HEK293 (cell line): ENCODE measurements at regions not wholly inside any gene's neighbourhood (a gene's known extent, or its start where the extent isn't known, plus 50 kb on each side); places are given as distances from the start of the nearest gene placed in this dataset.

Experiments
- TCF7L2 ChIP-seq: IDR thresholded peaks from 2 replicates; pipeline ENCODE4 v1.6.1; 2011; ENCODE audit warnings: low read depth, mild to moderate bottlenecking, inconsistent platforms, low read length, moderate library complexity, borderline replicate concordance
- YY1 ChIP-seq: fragments of 450-650 bp; formaldehyde crosslinking; IDR thresholded peaks from 2 replicates; pipeline ENCODE4 v1.5.1; 2018; ENCODE audit warnings: missing biosample characterization, missing genetic modification characterization
- ZBTB1 ChIP-seq: fragments of 450-650 bp; formaldehyde crosslinking; IDR thresholded peaks from 2 replicates; pipeline ENCODE4 v1.5.1; 2016; ENCODE audit warnings: missing biosample characterization, missing genetic modification characterization
- ZBTB17 ChIP-seq: fragments of 450-650 bp; formaldehyde crosslinking; IDR thresholded peaks from 2 replicates; pipeline ENCODE4 v1.5.1; 2016; ENCODE audit warnings: missing biosample characterization, missing genetic modification characterization
- ZNF621 ChIP-seq: fragments of 450-650 bp; formaldehyde crosslinking; IDR thresholded peaks from 2 replicates; pipeline ENCODE4 v1.5.1; 2017; ENCODE audit warnings: missing biosample characterization, missing genetic modification characterization
- ZNF670 ChIP-seq: fragments of 450-650 bp; formaldehyde crosslinking; IDR thresholded peaks from 2 replicates; pipeline ENCODE4 v1.5.1; 2016; ENCODE audit warnings: missing biosample characterization, missing genetic modification characterization, low read depth
- ZNF701 ChIP-seq: fragments of 450-650 bp; formaldehyde crosslinking; IDR thresholded peaks from 2 replicates; pipeline ENCODE4 v1.5.1; 2016; ENCODE audit warnings: missing biosample characterization, missing genetic modification characterization
- TF ChIP-seq, protein P1 (sequence below): fragments of 450-650 bp; formaldehyde crosslinking; IDR thresholded peaks from 2 replicates; pipeline ENCODE4 v1.5.1; 2016; ENCODE audit warnings: missing biosample characterization, missing genetic modification characterization
- TF ChIP-seq, protein P2 (sequence below): fragments of 450-650 bp; formaldehyde crosslinking; IDR thresholded peaks from 2 replicates; pipeline ENCODE4 v1.5.1; 2016; ENCODE audit warnings: missing biosample characterization, missing genetic modification characterization
- TF ChIP-seq, protein P3 (sequence below): fragments of 450-650 bp; formaldehyde crosslinking; IDR thresholded peaks from 2 replicates; pipeline ENCODE4 v1.5.1; 2017; ENCODE audit warnings: missing biosample characterization, missing genetic modification characterization

DNA sequence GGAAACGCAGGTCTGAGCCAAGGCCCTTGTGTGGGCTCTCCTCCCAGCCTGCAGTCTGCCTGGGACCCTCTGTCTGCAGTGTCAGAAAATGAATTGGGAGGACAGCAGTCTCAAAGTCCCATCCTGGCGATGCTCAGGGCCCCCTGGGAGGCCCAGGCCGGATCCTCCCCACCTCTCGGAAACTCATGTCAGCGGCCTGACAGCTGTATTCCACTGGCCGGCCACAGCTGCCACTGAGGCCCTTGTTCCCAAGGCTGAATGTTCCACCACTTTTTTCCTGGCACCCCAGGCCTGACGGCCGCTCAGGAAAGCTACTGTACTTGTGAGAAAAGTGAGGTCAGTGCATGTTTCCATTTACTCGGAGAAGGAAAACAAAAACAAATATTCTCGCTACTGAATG lies 180.0 kb downstream of the FGF18 start:
- TF ChIP-seq TCF7L2 (no peak), ZNF670 (no peak), YY1 (tag by site-specific recombination) (no peak), ZNF701 (tag by site-specific recombination) (no peak), ZBTB17 (tag by site-specific recombination) (no peak), ZBTB1 (tag by site-specific recombination) (no peak), ZNF621 (no peak)
- TF ChIP-seq, protein P1, sequence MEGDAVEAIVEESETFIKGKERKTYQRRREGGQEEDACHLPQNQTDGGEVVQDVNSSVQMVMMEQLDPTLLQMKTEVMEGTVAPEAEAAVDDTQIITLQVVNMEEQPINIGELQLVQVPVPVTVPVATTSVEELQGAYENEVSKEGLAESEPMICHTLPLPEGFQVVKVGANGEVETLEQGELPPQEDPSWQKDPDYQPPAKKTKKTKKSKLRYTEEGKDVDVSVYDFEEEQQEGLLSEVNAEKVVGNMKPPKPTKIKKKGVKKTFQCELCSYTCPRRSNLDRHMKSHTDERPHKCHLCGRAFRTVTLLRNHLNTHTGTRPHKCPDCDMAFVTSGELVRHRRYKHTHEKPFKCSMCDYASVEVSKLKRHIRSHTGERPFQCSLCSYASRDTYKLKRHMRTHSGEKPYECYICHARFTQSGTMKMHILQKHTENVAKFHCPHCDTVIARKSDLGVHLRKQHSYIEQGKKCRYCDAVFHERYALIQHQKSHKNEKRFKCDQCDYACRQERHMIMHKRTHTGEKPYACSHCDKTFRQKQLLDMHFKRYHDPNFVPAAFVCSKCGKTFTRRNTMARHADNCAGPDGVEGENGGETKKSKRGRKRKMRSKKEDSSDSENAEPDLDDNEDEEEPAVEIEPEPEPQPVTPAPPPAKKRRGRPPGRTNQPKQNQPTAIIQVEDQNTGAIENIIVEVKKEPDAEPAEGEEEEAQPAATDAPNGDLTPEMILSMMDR (tag by site-specific recombination), result no peak
- TF ChIP-seq, protein P2, sequence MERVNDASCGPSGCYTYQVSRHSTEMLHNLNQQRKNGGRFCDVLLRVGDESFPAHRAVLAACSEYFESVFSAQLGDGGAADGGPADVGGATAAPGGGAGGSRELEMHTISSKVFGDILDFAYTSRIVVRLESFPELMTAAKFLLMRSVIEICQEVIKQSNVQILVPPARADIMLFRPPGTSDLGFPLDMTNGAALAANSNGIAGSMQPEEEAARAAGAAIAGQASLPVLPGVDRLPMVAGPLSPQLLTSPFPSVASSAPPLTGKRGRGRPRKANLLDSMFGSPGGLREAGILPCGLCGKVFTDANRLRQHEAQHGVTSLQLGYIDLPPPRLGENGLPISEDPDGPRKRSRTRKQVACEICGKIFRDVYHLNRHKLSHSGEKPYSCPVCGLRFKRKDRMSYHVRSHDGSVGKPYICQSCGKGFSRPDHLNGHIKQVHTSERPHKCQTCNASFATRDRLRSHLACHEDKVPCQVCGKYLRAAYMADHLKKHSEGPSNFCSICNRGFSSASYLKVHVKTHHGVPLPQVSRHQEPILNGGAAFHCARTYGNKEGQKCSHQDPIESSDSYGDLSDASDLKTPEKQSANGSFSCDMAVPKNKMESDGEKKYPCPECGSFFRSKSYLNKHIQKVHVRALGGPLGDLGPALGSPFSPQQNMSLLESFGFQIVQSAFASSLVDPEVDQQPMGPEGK (tag by site-specific recombination), result no peak
- TF ChIP-seq, protein P3, sequence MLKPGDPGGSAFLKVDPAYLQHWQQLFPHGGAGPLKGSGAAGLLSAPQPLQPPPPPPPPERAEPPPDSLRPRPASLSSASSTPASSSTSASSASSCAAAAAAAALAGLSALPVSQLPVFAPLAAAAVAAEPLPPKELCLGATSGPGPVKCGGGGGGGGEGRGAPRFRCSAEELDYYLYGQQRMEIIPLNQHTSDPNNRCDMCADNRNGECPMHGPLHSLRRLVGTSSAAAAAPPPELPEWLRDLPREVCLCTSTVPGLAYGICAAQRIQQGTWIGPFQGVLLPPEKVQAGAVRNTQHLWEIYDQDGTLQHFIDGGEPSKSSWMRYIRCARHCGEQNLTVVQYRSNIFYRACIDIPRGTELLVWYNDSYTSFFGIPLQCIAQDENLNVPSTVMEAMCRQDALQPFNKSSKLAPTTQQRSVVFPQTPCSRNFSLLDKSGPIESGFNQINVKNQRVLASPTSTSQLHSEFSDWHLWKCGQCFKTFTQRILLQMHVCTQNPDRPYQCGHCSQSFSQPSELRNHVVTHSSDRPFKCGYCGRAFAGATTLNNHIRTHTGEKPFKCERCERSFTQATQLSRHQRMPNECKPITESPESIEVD (tag by site-specific recombination), result no peak
